D721Med (cell line): ENCODE measurements at regions not wholly inside any gene's neighbourhood (a gene's known extent, or its start where the extent isn't known, plus 50 kb on each side); places are given as distances from the start of the nearest gene placed in this dataset.

Source experiments
- DNase-seq: peaks from one replicate; pipeline ENCODE4 v3.0.0; 2011; ENCODE audit warnings: low spot score; ENCODE audit not compliant: insufficient read length
- FAIRE-seq: peaks from 2 replicates; lab custom pipeline; 2011; peaks lifted over from hg19 to GRCh38; lab: Jason Lieb, UNC
- TF ChIP-seq, protein P1 (sequence below): IDR thresholded peaks from 2 replicates; pipeline ENCODE4 v1.5.1; 2012; ENCODE audit warnings: mild to moderate bottlenecking, control low read depth; ENCODE audit not compliant: insufficient read depth; ENCODE audit errors: missing control alignments

- FAIRE-seq (no peak), DNase-seq (no peak)
- TF ChIP-seq, protein P1, sequence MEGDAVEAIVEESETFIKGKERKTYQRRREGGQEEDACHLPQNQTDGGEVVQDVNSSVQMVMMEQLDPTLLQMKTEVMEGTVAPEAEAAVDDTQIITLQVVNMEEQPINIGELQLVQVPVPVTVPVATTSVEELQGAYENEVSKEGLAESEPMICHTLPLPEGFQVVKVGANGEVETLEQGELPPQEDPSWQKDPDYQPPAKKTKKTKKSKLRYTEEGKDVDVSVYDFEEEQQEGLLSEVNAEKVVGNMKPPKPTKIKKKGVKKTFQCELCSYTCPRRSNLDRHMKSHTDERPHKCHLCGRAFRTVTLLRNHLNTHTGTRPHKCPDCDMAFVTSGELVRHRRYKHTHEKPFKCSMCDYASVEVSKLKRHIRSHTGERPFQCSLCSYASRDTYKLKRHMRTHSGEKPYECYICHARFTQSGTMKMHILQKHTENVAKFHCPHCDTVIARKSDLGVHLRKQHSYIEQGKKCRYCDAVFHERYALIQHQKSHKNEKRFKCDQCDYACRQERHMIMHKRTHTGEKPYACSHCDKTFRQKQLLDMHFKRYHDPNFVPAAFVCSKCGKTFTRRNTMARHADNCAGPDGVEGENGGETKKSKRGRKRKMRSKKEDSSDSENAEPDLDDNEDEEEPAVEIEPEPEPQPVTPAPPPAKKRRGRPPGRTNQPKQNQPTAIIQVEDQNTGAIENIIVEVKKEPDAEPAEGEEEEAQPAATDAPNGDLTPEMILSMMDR = no peak
These were observed 394.9 kb upstream of the TNRC6C start for GRCh38 chr17:77563439-77564102.

- FAIRE-seq (no peak), DNase-seq (peak; percentile 7)
- TF ChIP-seq, protein P1 = no peak
These were observed 394.1 kb upstream of the TNRC6C start for GRCh38 chr17:77564278-77564920.

GRCh38 chr17:77565166-77565565, 393.3 kb upstream of the TNRC6C start:
- peak; percentile 12 for DNase-seq
- FAIRE-seq = no peak
- TF ChIP-seq, protein P1 = no peak

GRCh38 chr17:77566151-77566550, 392.4 kb upstream of the TNRC6C start:
- no peak for FAIRE-seq
- no peak for DNase-seq
- TF ChIP-seq, protein P1 = no peak

DNA sequence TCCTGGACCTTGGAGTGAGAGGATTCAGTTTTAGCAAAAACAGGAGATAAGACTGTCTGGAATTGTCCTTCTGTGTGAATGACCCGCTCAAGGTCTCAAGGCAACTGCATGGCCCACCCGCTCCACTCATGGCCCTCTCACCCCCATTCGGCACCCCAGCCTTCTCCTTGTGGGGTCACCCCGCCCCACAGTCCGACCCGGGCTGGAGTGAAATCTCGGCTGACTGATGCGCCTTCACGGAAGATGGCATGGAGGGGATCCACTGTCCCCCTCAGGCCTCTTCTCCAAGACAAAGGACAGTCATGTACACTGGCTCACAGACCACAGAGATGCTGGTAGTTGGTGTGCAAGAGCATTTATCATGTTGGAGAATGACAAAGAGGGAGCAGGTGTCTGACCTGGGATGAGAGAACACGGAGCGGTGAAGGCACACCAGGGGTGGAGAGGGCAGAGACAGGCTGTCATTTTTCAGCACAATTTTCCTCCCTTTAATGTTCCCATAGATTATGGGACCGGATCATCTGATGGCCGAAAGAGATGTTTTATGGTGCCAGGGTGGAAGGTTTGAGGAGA, 391.9 kb upstream of the TNRC6C start:
- TF ChIP-seq, protein P1 = no peak
- FAIRE-seq (no peak), DNase-seq (no peak)

- DNase-seq (no peak), FAIRE-seq (no peak)
- TF ChIP-seq, protein P1 = no peak
These were observed 390.0 kb upstream of the TNRC6C start for GRCh38 chr17:77568540-77568939.
